CD4-positive, alpha-beta T cell (primary cell): ENCODE measurements at regions not wholly inside any gene's neighbourhood (a gene's known extent, or its start where the extent isn't known, plus 50 kb on each side); places are given as distances from the start of the nearest gene placed in this dataset.

Experiments used
- ATAC-seq: fragments of 200-7000 bp; cut with Tn5 transposase; one replicate; pipeline ENCODE4 v1.10.0; 2022; ENCODE audit warnings: mild to moderate bottlenecking; ENCODE audit not compliant: poor library complexity
- CTCF ChIA-PET: fragments of 350-600 bp; sonication (Branson Sonifier 250); formaldehyde crosslinking; loops from one replicate; lab custom pipeline; 2021; ENCODE audit warnings: antibody characterized with exemption, inconsistent platforms; lab: Charles Lee
- POLR2A ChIA-PET: fragments of 350-600 bp; sonication (Branson Sonifier 250); formaldehyde crosslinking; loops from one replicate; lab custom pipeline; 2021; ENCODE audit warnings: antibody characterized with exemption, inconsistent platforms; lab: Charles Lee
- DNase-seq, 14 experiments: peaks; one replicate each; pipeline ENCODE4 v3.0.0-alpha.2; 2013 to 2020; ENCODE audit warnings: mixed read lengths in 2 of 14
- H3K27ac ChIP-seq, 2 donors: one replicate each; pipeline versions ENCODE4 v1.5.1 to v1.7.0; 2013; ENCODE audit warnings: low read length in 2 of 2, low read depth in 1 of 2, mild to moderate bottlenecking in 1 of 2
- H3K27me3 ChIP-seq, 2 experiments: 1 replicate in 1 of 2; 2 replicates in 1 of 2; pipeline versions ENCODE4 v1.6.1 to v1.7.0; 2013; ENCODE audit warnings: low read length in 2 of 2, control low read depth in 1 of 2, mild to moderate bottlenecking in 1 of 2, moderate library complexity in 1 of 2; ENCODE audit not compliant: insufficient read depth in 2 of 2, control insufficient read depth in 1 of 2
- H3K36me3 ChIP-seq: one replicate; pipeline ENCODE4 v1.6.1; 2013; ENCODE audit warnings: low read length, control low read depth; ENCODE audit not compliant: insufficient read depth
- H3K4me1 ChIP-seq: one replicate; pipeline ENCODE4 v1.6.1; 2013; ENCODE audit warnings: low read length, control low read depth; ENCODE audit not compliant: insufficient read depth
- H3K4me3 ChIP-seq: one replicate; pipeline ENCODE4 v1.5.1; 2013; ENCODE audit warnings: mild to moderate bottlenecking, low read length, moderate library complexity
- H3K9me3 ChIP-seq, 2 experiments: 1 replicate in 1 of 2; 2 replicates in 1 of 2; pipeline versions ENCODE4 v1.6.1 to v1.7.0; 2013; ENCODE audit warnings: low read length in 2 of 2, mild to moderate bottlenecking in 2 of 2, control low read depth in 1 of 2, moderate library complexity in 1 of 2; ENCODE audit not compliant: control insufficient read depth in 1 of 2, insufficient read depth in 1 of 2
- H3K27ac Mint-ChIP-seq: one replicate; pipeline ENCODE4 v1.8.0; 2020; ENCODE audit warnings: mixed read lengths
- H3K27me3 Mint-ChIP-seq: one replicate; pipeline ENCODE4 v1.8.0; 2021; ENCODE audit warnings: mixed read lengths
- H3K36me3 Mint-ChIP-seq: one replicate; pipeline ENCODE4 v1.8.0; 2021; ENCODE audit warnings: low read depth, mixed read lengths
- H3K4me1 Mint-ChIP-seq: one replicate; pipeline ENCODE4 v1.8.0; 2021; ENCODE audit warnings: low read depth, mixed read lengths
- H3K4me3 Mint-ChIP-seq: one replicate; pipeline ENCODE4 v1.8.0; 2020; ENCODE audit warnings: mild to moderate bottlenecking, mixed read lengths
- H3K9me3 Mint-ChIP-seq: one replicate; pipeline ENCODE4 v1.8.0; 2020; ENCODE audit warnings: mixed read lengths
- intact Hi-C, 2 experiments: fragments of 100-400 bp; cut with DNase I in 1 of 2; cut with micrococcal nuclease in 1 of 2; formaldehyde crosslinking; loops; one replicate each; pipeline versions ENCODE4 v1.15.1 to v1.9.0; 2023 to 2025; cut with DNase I, micrococcal nuclease
- TF ChIP-seq, protein P1 (sequence below): fragments of 200-600 bp; IDR thresholded peaks from one replicate; pipeline ENCODE4 v1.8.0; 2022; ENCODE audit warnings: antibody characterized with exemption, mild to moderate bottlenecking

DNA sequence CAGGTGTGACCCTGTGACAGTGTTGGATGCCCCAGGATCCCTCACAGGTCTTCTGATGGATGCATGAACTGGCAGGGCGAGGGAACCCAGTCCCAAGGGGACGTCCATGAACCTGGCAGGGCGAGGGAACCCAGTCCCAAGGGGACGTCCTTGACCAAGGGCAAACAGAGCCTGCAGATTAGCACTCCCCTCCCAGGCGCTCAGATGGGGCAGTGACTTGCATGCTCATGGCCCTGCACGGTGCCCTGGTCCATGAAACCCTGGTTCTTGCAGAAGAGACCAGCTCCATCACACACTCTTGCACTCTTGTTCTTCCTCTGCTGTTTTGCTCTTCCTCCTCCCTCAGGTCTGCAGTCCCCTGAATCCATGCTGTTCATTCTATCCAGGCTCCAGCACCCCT is 192.7 kb downstream of the GALR1 start:
- no peaks in the 10 kb centered on the region for H3K36me3 ChIP-seq
- ChIA-PET POLR2A (no interaction called here), CTCF (no interaction called here)
- Mint-ChIP-seq H3K9me3 (no peaks in the 10 kb centered on the region), H3K36me3 (no peaks in the 10 kb centered on the region), H3K27ac (no peak overlapping the region), H3K4me3 (no peak overlapping the region), H3K27me3 (peaks cover 40% of the 10 kb centered on the region), H3K4me1 (no peaks in the 10 kb centered on the region)
- TF ChIP-seq, protein P1, sequence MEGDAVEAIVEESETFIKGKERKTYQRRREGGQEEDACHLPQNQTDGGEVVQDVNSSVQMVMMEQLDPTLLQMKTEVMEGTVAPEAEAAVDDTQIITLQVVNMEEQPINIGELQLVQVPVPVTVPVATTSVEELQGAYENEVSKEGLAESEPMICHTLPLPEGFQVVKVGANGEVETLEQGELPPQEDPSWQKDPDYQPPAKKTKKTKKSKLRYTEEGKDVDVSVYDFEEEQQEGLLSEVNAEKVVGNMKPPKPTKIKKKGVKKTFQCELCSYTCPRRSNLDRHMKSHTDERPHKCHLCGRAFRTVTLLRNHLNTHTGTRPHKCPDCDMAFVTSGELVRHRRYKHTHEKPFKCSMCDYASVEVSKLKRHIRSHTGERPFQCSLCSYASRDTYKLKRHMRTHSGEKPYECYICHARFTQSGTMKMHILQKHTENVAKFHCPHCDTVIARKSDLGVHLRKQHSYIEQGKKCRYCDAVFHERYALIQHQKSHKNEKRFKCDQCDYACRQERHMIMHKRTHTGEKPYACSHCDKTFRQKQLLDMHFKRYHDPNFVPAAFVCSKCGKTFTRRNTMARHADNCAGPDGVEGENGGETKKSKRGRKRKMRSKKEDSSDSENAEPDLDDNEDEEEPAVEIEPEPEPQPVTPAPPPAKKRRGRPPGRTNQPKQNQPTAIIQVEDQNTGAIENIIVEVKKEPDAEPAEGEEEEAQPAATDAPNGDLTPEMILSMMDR = no peak
- no peak for ATAC-seq
- no peaks in the 10 kb centered on the region for H3K27me3 ChIP-seq
- no peaks in the 10 kb centered on the region for H3K4me1 ChIP-seq
- no peak for DNase-seq
- H3K27ac ChIP-seq = no peak overlapping the region
- H3K9me3 ChIP-seq = peaks cover 0 to 3% of the 10 kb centered on the region in 2 experiments
- intact Hi-C loops = no loop called here
- H3K4me3 ChIP-seq = no peak overlapping the region

DNA sequence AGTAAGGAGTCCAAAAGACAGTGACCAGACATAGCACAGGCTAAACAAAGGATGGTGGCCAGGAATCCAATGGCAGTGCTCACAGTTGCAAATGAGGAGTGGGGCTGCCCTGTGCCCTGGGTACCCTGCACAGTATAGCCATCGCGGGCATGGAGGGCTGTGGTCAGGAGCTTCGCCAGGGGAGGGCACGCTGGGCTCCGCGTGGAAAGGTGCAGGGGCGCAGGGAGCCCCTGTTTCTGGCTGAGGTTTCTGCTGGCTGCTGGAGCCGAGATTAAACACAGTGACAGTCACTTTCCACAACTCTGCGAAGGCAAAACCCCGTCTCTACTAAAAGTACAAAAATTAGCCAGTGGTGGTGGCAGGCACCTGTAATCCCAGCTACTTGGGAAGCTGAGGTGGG is 194.7 kb downstream of the GALR1 start:
- H3K4me1 ChIP-seq = no peaks in the 10 kb centered on the region
- Mint-ChIP-seq H3K27ac (no peak overlapping the region), H3K27me3 (peaks cover 40% of the 10 kb centered on the region), H3K4me1 (no peaks in the 10 kb centered on the region), H3K9me3 (no peaks in the 10 kb centered on the region), H3K4me3 (no peak overlapping the region), H3K36me3 (no peaks in the 10 kb centered on the region)
- H3K27ac ChIP-seq = no peak overlapping the region
- ChIA-PET POLR2A (no interaction called here), CTCF (no interaction called here)
- H3K36me3 ChIP-seq = no peaks in the 10 kb centered on the region
- H3K4me3 ChIP-seq = no peak overlapping the region
- no peak for DNase-seq
- H3K27me3 ChIP-seq = no peaks in the 10 kb centered on the region
- H3K9me3 ChIP-seq = peaks cover 0 to 3% of the 10 kb centered on the region in 2 experiments
- no peak for ATAC-seq
- intact Hi-C loops = no loop called here
- TF ChIP-seq, protein P1 = no peak

DNA sequence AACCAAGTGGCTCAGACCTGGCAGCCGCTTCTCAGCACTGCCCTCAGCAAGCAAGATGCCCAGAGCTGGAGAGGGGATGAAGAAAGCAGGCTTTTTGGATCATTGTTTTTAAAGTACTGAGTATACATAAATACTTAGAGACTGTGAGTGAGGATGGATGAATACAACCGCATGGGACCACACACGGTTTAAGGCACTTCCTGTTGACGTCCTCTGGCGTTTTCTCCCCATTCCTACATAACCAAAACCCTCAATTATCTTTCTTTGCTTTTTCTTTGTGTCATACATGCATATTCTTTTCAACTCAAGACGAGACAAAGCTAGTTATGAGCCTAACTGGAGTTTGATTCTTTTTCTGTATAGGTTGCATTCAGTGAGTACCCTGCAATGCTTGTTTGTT is 198.4 kb downstream of the GALR1 start:
- H3K4me1 Mint-ChIP-seq = no peaks in the 10 kb centered on the region
- CTCF ChIA-PET = no interaction called here
- DNase-seq (no peak), ATAC-seq (no peak)
- H3K27ac ChIP-seq = no peak overlapping the region
- TF ChIP-seq, protein P1 = no peak
- no peaks in the 10 kb centered on the region for H3K27me3 ChIP-seq
- no peak overlapping the region for H3K4me3 Mint-ChIP-seq
- no peaks in the 10 kb centered on the region for H3K36me3 ChIP-seq
- H3K27me3 Mint-ChIP-seq = peaks cover 33% of the 10 kb centered on the region
- no peaks in the 10 kb centered on the region for H3K36me3 Mint-ChIP-seq
- no peaks in the 10 kb centered on the region for H3K9me3 Mint-ChIP-seq
- no peak overlapping the region for H3K4me3 ChIP-seq
- intact Hi-C loops = no loop called here
- POLR2A ChIA-PET = no interaction called here
- no peak overlapping the region for H3K27ac Mint-ChIP-seq
- H3K4me1 ChIP-seq = no peaks in the 10 kb centered on the region
- no peaks in the 10 kb centered on the region for H3K9me3 ChIP-seq
